ENCODE measurements at regions not wholly inside any gene's neighbourhood (a gene's known extent, or its start where the extent isn't known, plus 50 kb on each side); places are given as distances from the start of the nearest gene placed in this dataset.
A peak's percentile ranks its signal among the peaks of the same experiment; 100 is the strongest.

GRCh38 chr3:178967177-178967532, 104.5 kb downstream of the ZMAT3 start:
- H3K36me3 ChIP-seq: no peaks in the 10 kb centered on the region
- H3K27ac ChIP-seq: peak overlapping the region in 2 of 4 donors; percentile 6 to 38
- intact Hi-C loops (cut with DNase I): loop anchor here in 2 of 3 donors (10.0 kb wide), 1 partner anchor 532 kb away; no protein-coding TSS in a partner anchor
- peaks cover 0 to 13% (median 5%) of the 10 kb centered on the region in 3 donors for H3K4me1 ChIP-seq
- DNase-seq (no peak), ATAC-seq (peak in 3 of 4 donors; percentile 10 to 21 (median 11)), FAIRE-seq (no peak)
- 66 to 67% methylated on average over 1 of the region's 1 CpG for WGBS, 2 donors
- H3K4me3 ChIP-seq: no peak overlapping the region
- H3K9me3 ChIP-seq: no peaks in the 10 kb centered on the region
- TF ChIP-seq CTCF (IDR thresholded peaks at IDR 0.05): no peak
- H3K27me3 ChIP-seq: no peaks in the 10 kb centered on the region

- ATAC-seq (peak; percentile 79 to 91 (median 88)), FAIRE-seq (peak; percentile 79), DNase-seq (peak in 3 of 6 donors; percentile 11 to 23 (median 17))
- H3K27ac ChIP-seq: peak overlapping the region in 2 of 4 donors; percentile 6 to 38
- peaks cover 0 to 13% (median 5%) of the 10 kb centered on the region in 3 donors for H3K4me1 ChIP-seq
- TF ChIP-seq CTCF (IDR thresholded peaks at IDR 0.05): peak in 2 of 4 donors; percentile 36 to 45
- 4 to 6% methylated on average over 6 of the region's 6 CpGs for WGBS, 2 donors
- H3K4me3 ChIP-seq: peak overlapping the region in 2 of 4 donors; percentile 1 to 8
- no peaks in the 10 kb centered on the region for H3K36me3 ChIP-seq
- intact Hi-C loops (cut with DNase I): loop anchor here in 2 of 3 donors (10.0 kb wide), 1 partner anchor 532 kb away; no protein-coding TSS in a partner anchor
- H3K9me3 ChIP-seq: no peaks in the 10 kb centered on the region
- H3K27me3 ChIP-seq: no peaks in the 10 kb centered on the region
Observed at GRCh38 chr3:178966299-178967176, 105.1 kb downstream of the ZMAT3 start.

GRCh38 chr3:178964551-178964950, 107.1 kb downstream of the ZMAT3 start:
- FAIRE-seq (no peak), DNase-seq (no peak), ATAC-seq (no peak)
- H3K4me3 ChIP-seq: no peak overlapping the region
- H3K4me1 ChIP-seq: peaks cover 0 to 13% (median 5%) of the 10 kb centered on the region in 3 donors
- H3K36me3 ChIP-seq: no peaks in the 10 kb centered on the region
- H3K27me3 ChIP-seq: no peaks in the 10 kb centered on the region
- intact Hi-C loops (cut with DNase I): loop anchor here in 2 of 3 donors (10.0 kb wide), 1 partner anchor 530 kb away; no protein-coding TSS in a partner anchor
- WGBS, 2 donors: 31 to 32% methylated on average over 4 of the region's 4 CpGs
- TF ChIP-seq CTCF (IDR thresholded peaks at IDR 0.05): no peak
- H3K9me3 ChIP-seq: no peaks in the 10 kb centered on the region
- H3K27ac ChIP-seq: no peak overlapping the region

- Histone ChIP-seq H3K27me3 (no peaks in the 10 kb centered on the region), H3K27ac (no peak overlapping the region), H3K9me3 (no peaks in the 10 kb centered on the region), H3K4me1 (no peaks in the 10 kb centered on the region), H3K36me3 (no peaks in the 10 kb centered on the region), H3K4me3 (no peak overlapping the region)
- no peak for TF ChIP-seq CTCF (IDR thresholded peaks at IDR 0.05)
- ATAC-seq: no peak
- FAIRE-seq: no peak
- no peak for DNase-seq
- intact Hi-C loops (cut with DNase I): loop anchor here in 2 of 3 donors (10.0 kb wide), 1 partner anchor 526 kb away; no protein-coding TSS in a partner anchor
Observed at GRCh38 chr3:178960918-178961317, 110.7 kb downstream of the ZMAT3 start.

- H3K27ac ChIP-seq: no peak overlapping the region
- DNase-seq (no peak), ATAC-seq (no peak), FAIRE-seq (no peak)
- H3K4me1 ChIP-seq: no peaks in the 10 kb centered on the region
- H3K9me3 ChIP-seq: no peaks in the 10 kb centered on the region
- intact Hi-C loops (cut with DNase I): loop anchor here in 2 of 3 donors (10.0 kb wide), 1 partner anchor 525 kb away; no protein-coding TSS in a partner anchor
- H3K4me3 ChIP-seq: no peak overlapping the region
- no peaks in the 10 kb centered on the region for H3K27me3 ChIP-seq
- WGBS, 2 donors: 53 to 69% methylated on average over 3 of the region's 3 CpGs
- TF ChIP-seq CTCF (IDR thresholded peaks at IDR 0.05): no peak
- no peaks in the 10 kb centered on the region for H3K36me3 ChIP-seq
Observed at GRCh38 chr3:178960181-178960580, 111.4 kb downstream of the ZMAT3 start.
